IMR-90 (cell line): ENCODE measurements at regions not wholly inside any gene's neighbourhood (a gene's known extent, or its start where the extent isn't known, plus 50 kb on each side); places are given as distances from the start of the nearest gene placed in this dataset.

Source experiments
- ATAC-seq: fragments of 200-7000 bp; cut with Tn5 transposase; 2 replicates; pipeline ENCODE4 v1.9.1; 2020; ENCODE audit warnings: low read depth, mild to moderate bottlenecking, moderate library complexity
- BruUV-seq: library from RNA; stranded (reverse); fragments of 400-500 nt; replicated peaks from 2 replicates; lab custom pipeline; 2021; lab: Mats Ljungman, UMichigan
- CTCF ChIA-PET: fragments of 300-600 bp; formaldehyde crosslinking; extraction: SDS; loops from one replicate; lab custom pipeline; 2021; ENCODE audit warnings: antibody characterized with exemption; lab: Yijun Ruan, JAX
- POLR2A ChIA-PET: fragments of 300-600 bp; sonication (Branson Sonifier 250); formaldehyde crosslinking; loops from one replicate; lab custom pipeline; 2022; ENCODE audit warnings: antibody characterized with exemption; ENCODE audit not compliant: unreplicated experiment; lab: Charles Lee
- DNase-seq: peaks from one replicate; pipeline ENCODE4 v3.0.0; 2013
- H2AFZ ChIP-seq: replicated peaks from 2 replicates; pipeline ENCODE3; 2013; ENCODE audit warnings: low read length, mild to moderate bottlenecking; ENCODE audit not compliant: poor library complexity
- H2AK5ac ChIP-seq: 2 replicates; pipeline ENCODE4 v1.6.1; 2013; ENCODE audit warnings: low read depth, low read length, inconsistent platforms
- H2AK9ac ChIP-seq: replicated peaks from 2 replicates; pipeline ENCODE3; 2013; ENCODE audit warnings: mild to moderate bottlenecking, low read depth, low read length, moderate library complexity; ENCODE audit not compliant: poor library complexity
- H2BK120ac ChIP-seq: 2 replicates; pipeline ENCODE4 v1.6.1; 2013; ENCODE audit warnings: low read depth, low read length, inconsistent platforms
- H2BK15ac ChIP-seq: 3 replicates; pipeline ENCODE4 v1.6.1; 2013; ENCODE audit warnings: low read depth, low read length, inconsistent platforms
- H2BK20ac ChIP-seq: 2 replicates; pipeline ENCODE4 v1.6.1; 2013; ENCODE audit warnings: low read depth, mild to moderate bottlenecking, inconsistent platforms, low read length, moderate library complexity
- H2BK5ac ChIP-seq: 2 replicates; pipeline ENCODE4 v1.6.1; 2013; ENCODE audit warnings: mild to moderate bottlenecking, low read depth, low read length, inconsistent platforms; ENCODE audit not compliant: poor library complexity, severe bottlenecking
- H3K14ac ChIP-seq: replicated peaks from 2 replicates; pipeline ENCODE4 v1.6.1; 2013; ENCODE audit warnings: low read depth, low read length, inconsistent platforms
- H3K18ac ChIP-seq: 2 replicates; pipeline ENCODE4 v1.6.1; 2013; ENCODE audit warnings: low read depth, low read length, control low read depth
- H3K23ac ChIP-seq: 2 replicates; pipeline ENCODE4 v1.6.1; 2013; ENCODE audit warnings: low read depth, low read length, inconsistent platforms
- H3K27ac ChIP-seq: 2 replicates; pipeline ENCODE4 v1.5.1; 2013; ENCODE audit warnings: mild to moderate bottlenecking, control low read depth, low read length; ENCODE audit not compliant: insufficient read depth
- H3K27me3 ChIP-seq: 2 replicates; pipeline ENCODE4 v1.6.1; 2013; ENCODE audit warnings: low read length; ENCODE audit not compliant: control insufficient read depth, insufficient read depth
- H3K36me3 ChIP-seq: 2 replicates; pipeline ENCODE4 v1.6.1; 2013; ENCODE audit warnings: low read length, mixed read lengths; ENCODE audit not compliant: control insufficient read depth, insufficient read depth
- H3K4ac ChIP-seq: 2 replicates; pipeline ENCODE4 v1.6.1; 2013; ENCODE audit warnings: low read depth, low read length, inconsistent platforms
- H3K4me1 ChIP-seq: 2 replicates; pipeline ENCODE4 v1.6.1; 2013; ENCODE audit warnings: low read length, mixed read lengths; ENCODE audit not compliant: control insufficient read depth, insufficient read depth
- H3K4me2 ChIP-seq: 2 replicates; pipeline ENCODE4 v1.6.1; 2013; ENCODE audit warnings: low read depth, mild to moderate bottlenecking, control low read depth, low read length, moderate library complexity
- H3K4me3 ChIP-seq: 2 replicates; pipeline ENCODE4 v1.5.1; 2013; ENCODE audit warnings: low read depth, mild to moderate bottlenecking, control low read depth, low read length, moderate library complexity; ENCODE audit not compliant: insufficient read depth
- H3K56ac ChIP-seq: 2 replicates; pipeline ENCODE4 v1.6.1; 2013; ENCODE audit warnings: low read length, inconsistent platforms; ENCODE audit not compliant: insufficient read depth; ENCODE audit errors: extremely low read depth
- H3K79me1 ChIP-seq, 2 experiments: 2 replicates each; pipeline ENCODE4 v1.6.1; 2013; ENCODE audit warnings: low read length in 2 of 2, inconsistent platforms in 1 of 2, low read depth in 1 of 2
- H3K9ac ChIP-seq: 2 replicates; pipeline ENCODE4 v1.6.1; 2013; ENCODE audit warnings: low read depth, low read length, control low read depth
- H3K9me1 ChIP-seq: 2 replicates; pipeline ENCODE4 v1.6.1; 2013; ENCODE audit warnings: low read length, inconsistent platforms; ENCODE audit not compliant: insufficient read depth
- H3K9me3 ChIP-seq: 2 replicates; pipeline ENCODE4 v1.6.1; 2013; ENCODE audit warnings: low read length; ENCODE audit not compliant: control insufficient read depth, insufficient read depth
- H4K20me1 ChIP-seq: 2 replicates; pipeline ENCODE4 v1.6.1; 2013; ENCODE audit warnings: low read length, inconsistent platforms; ENCODE audit not compliant: insufficient read depth
- H4K5ac ChIP-seq: 2 replicates; pipeline ENCODE4 v1.6.1; 2013; ENCODE audit warnings: mild to moderate bottlenecking, low read depth, low read length, control low read depth
- H4K8ac ChIP-seq, 2 experiments: 2 replicates each; pipeline ENCODE4 v1.6.1; 2013; ENCODE audit warnings: low read depth in 2 of 2, low read length in 2 of 2, control low read depth in 1 of 2, inconsistent platforms in 1 of 2
- H4K91ac ChIP-seq: 2 replicates; pipeline ENCODE4 v1.6.1; 2013; ENCODE audit warnings: low read depth, low read length, inconsistent platforms; ENCODE audit not compliant: insufficient read depth
- BHLHE40 ChIP-seq: fragments of 150-350 bp; IDR thresholded peaks from 2 replicates; pipeline ENCODE4 v1.6.1; 2016; ENCODE audit warnings: mild to moderate bottlenecking, low read depth, low read length
- CEBPB ChIP-seq: IDR thresholded peaks from 2 replicates; pipeline ENCODE4 v1.6.1; 2012; ENCODE audit warnings: low read depth, low read length, improper control_type of control experiment
- CHD1 ChIP-seq: IDR thresholded peaks from 2 replicates; pipeline ENCODE4 v1.6.1; 2012; ENCODE audit warnings: low read depth, low read length, improper control_type of control experiment
- FOS ChIP-seq: fragments of 150-350 bp; IDR thresholded peaks from 2 replicates; pipeline ENCODE4 v1.6.1; 2016; ENCODE audit warnings: low read depth, low read length
- MAFK ChIP-seq: IDR thresholded peaks from 2 replicates; pipeline ENCODE4 v1.6.1; 2012; ENCODE audit warnings: low read depth, low read length, improper control_type of control experiment
- MAZ ChIP-seq: IDR thresholded peaks from 2 replicates; pipeline ENCODE4 v1.6.1; 2012; ENCODE audit warnings: low read depth, mild to moderate bottlenecking, low read length, improper control_type of control experiment, moderate library complexity, borderline replicate concordance
- MXI1 ChIP-seq: IDR thresholded peaks from 2 replicates; pipeline ENCODE4 v1.6.1; 2012; ENCODE audit warnings: low read depth, mild to moderate bottlenecking, low read length, moderate library complexity, borderline replicate concordance
- NFE2L2 ChIP-seq: fragments of 150-350 bp; IDR thresholded peaks from 2 replicates; pipeline ENCODE4 v1.6.1; 2016; ENCODE audit warnings: low read depth, mild to moderate bottlenecking, low read length
- POLR2A ChIP-seq: IDR thresholded peaks from 2 replicates; pipeline ENCODE4 v1.6.1; 2012; ENCODE audit warnings: mild to moderate bottlenecking, low read depth, low read length
- RAD21 ChIP-seq: IDR thresholded peaks from 2 replicates; pipeline ENCODE4 v1.6.1; 2012; ENCODE audit warnings: low read length, improper control_type of control experiment
- RCOR1 ChIP-seq: IDR thresholded peaks from 2 replicates; pipeline ENCODE4 v1.6.1; 2012; ENCODE audit warnings: mild to moderate bottlenecking, low read length, improper control_type of control experiment; ENCODE audit not compliant: insufficient replicate concordance
- RFX5 ChIP-seq: IDR thresholded peaks from 2 replicates; pipeline ENCODE4 v1.8.0; 2012; ENCODE audit warnings: low read depth, mild to moderate bottlenecking, low read length, moderate library complexity
- SMC3 ChIP-seq: fragments of 150-350 bp; IDR thresholded peaks from 2 replicates; pipeline ENCODE4 v1.6.1; 2016; ENCODE audit warnings: low read depth, mild to moderate bottlenecking, antibody characterized with exemption, low read length, moderate library complexity
- WGBS, 2 experiments: methylation state at CpG; one replicate each; pipeline versions ENCODE4 v1.1.5 to v1.1.7; 2013; ENCODE audit warnings: missing lambda C conversion rate in 2 of 2; ENCODE audit not compliant: insufficient read length in 1 of 2; ENCODE audit errors: extremely low coverage in 2 of 2; 5-methylcytosine and 5-hydroxymethylcytosine counted together
- dilution Hi-C: fragments of 300-500 bp; cut with HindIII; formaldehyde crosslinking; loops from one replicate; pipeline ENCODE4 v1.14.3; 2018; ENCODE audit warnings: low sequenced_read_pairs; ENCODE audit not compliant: unreplicated experiment
- in situ Hi-C: fragments of 300-500 bp; cut with MboI; formaldehyde crosslinking; loops from 3 replicates; pipeline ENCODE4 v1.14.3; 2019; ENCODE audit warnings: low sequenced_read_pairs, inconsistent platforms, mixed read lengths
- intact Hi-C: fragments of 100-400 bp; cut with micrococcal nuclease; formaldehyde crosslinking; loops from 2 replicates; pipeline ENCODE4 v1.10.0; 2022
- TF ChIP-seq, protein P1 (sequence below): fragments of 150-350 bp; IDR thresholded peaks from 2 replicates; pipeline ENCODE4 v1.6.1; 2017; ENCODE audit warnings: mild to moderate bottlenecking, antibody characterized with exemption, low read length, low read depth
- TF ChIP-seq, protein P2 (sequence below): conservative IDR thresholded peaks from 2 replicates; pipeline ENCODE4 v1.5.1; 2012; ENCODE audit warnings: mild to moderate bottlenecking, low read depth, low read length, improper control_type of control experiment
- TF ChIP-seq, protein P3 (sequence below): fragments of 150-350 bp; IDR thresholded peaks from 2 replicates; pipeline ENCODE4 v1.6.1; 2016; ENCODE audit warnings: low read depth, mild to moderate bottlenecking, low read length, moderate library complexity, borderline replicate concordance

DNA sequence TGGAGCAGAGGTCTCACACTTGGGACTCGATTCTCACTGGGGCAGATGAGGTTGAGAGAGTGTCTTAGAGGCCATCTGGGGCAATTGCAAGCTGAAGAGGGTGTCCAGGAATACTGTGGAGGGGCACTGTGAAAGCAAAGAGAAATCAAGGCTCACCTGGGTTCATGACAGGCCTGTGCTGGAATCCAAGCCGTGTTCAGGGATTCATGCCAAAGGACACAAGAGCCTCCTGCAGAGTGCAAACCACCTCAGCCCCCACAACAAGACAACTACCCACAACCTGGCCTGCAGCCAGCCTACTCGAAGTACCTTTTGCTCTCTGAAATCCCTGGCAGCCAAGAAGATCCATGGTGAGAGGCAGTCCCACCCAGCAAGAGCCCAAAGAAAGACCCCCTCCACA, 2334.2 kb downstream of the TP53TG3F start:
- Histone ChIP-seq H2BK5ac (no peak overlapping the region), H3K9me1 (no peaks in the 10 kb centered on the region), H3K79me1 (no peaks in the 10 kb centered on the region), H4K8ac (no peak overlapping the region), H3K4me3 (no peak overlapping the region), H4K20me1 (no peaks in the 10 kb centered on the region), H3K23ac (no peak overlapping the region), H3K56ac (no peak overlapping the region), H3K27me3 (no peaks in the 10 kb centered on the region), H2BK120ac (no peak overlapping the region), H2AK9ac (no peak overlapping the region), H2AFZ (no peak overlapping the region), H4K5ac (no peak overlapping the region), H2BK15ac (no peak overlapping the region), H3K36me3 (no peaks in the 10 kb centered on the region), H3K9me3 (peaks cover 41% of the 10 kb centered on the region), H3K4ac (no peak overlapping the region), H3K27ac (no peak overlapping the region), H3K14ac (no peak overlapping the region), H3K18ac (no peak overlapping the region), H3K4me2 (no peak overlapping the region), H3K4me1 (no peaks in the 10 kb centered on the region), H4K91ac (no peak overlapping the region), H2BK20ac (no peak overlapping the region), H3K9ac (no peak overlapping the region), H2AK5ac (no peak overlapping the region)
- ChIA-PET CTCF (no interaction called here), POLR2A (no interaction called here)
- no peak for DNase-seq
- WGBS, 2 experiments: 20% methylated on average over 1 of the region's 3 CpGs; no CpG with 5 or more reads in 1 of the 2 experiments
- BruUV-seq: no TSS peak
- intact Hi-C loops: no loop called here
- dilution Hi-C loops: no loop called here
- ATAC-seq: no peak
- TF ChIP-seq, protein P1, sequence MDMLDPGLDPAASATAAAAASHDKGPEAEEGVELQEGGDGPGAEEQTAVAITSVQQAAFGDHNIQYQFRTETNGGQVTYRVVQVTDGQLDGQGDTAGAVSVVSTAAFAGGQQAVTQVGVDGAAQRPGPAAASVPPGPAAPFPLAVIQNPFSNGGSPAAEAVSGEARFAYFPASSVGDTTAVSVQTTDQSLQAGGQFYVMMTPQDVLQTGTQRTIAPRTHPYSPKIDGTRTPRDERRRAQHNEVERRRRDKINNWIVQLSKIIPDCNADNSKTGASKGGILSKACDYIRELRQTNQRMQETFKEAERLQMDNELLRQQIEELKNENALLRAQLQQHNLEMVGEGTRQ: no peak
- TF ChIP-seq MXI1: no peak
- TF ChIP-seq RFX5: no peak
- TF ChIP-seq MAFK: no peak
- TF ChIP-seq MAZ: no peak
- no peak for TF ChIP-seq RCOR1
- TF ChIP-seq CEBPB: no peak
- no peak for TF ChIP-seq RAD21
- TF ChIP-seq NFE2L2: no peak
- TF ChIP-seq SMC3: no peak
- TF ChIP-seq, protein P2, sequence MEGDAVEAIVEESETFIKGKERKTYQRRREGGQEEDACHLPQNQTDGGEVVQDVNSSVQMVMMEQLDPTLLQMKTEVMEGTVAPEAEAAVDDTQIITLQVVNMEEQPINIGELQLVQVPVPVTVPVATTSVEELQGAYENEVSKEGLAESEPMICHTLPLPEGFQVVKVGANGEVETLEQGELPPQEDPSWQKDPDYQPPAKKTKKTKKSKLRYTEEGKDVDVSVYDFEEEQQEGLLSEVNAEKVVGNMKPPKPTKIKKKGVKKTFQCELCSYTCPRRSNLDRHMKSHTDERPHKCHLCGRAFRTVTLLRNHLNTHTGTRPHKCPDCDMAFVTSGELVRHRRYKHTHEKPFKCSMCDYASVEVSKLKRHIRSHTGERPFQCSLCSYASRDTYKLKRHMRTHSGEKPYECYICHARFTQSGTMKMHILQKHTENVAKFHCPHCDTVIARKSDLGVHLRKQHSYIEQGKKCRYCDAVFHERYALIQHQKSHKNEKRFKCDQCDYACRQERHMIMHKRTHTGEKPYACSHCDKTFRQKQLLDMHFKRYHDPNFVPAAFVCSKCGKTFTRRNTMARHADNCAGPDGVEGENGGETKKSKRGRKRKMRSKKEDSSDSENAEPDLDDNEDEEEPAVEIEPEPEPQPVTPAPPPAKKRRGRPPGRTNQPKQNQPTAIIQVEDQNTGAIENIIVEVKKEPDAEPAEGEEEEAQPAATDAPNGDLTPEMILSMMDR: no peak
- TF ChIP-seq BHLHE40: no peak
- no peak for TF ChIP-seq CHD1
- no peak for TF ChIP-seq POLR2A
- TF ChIP-seq FOS: no peak
- TF ChIP-seq, protein P3, sequence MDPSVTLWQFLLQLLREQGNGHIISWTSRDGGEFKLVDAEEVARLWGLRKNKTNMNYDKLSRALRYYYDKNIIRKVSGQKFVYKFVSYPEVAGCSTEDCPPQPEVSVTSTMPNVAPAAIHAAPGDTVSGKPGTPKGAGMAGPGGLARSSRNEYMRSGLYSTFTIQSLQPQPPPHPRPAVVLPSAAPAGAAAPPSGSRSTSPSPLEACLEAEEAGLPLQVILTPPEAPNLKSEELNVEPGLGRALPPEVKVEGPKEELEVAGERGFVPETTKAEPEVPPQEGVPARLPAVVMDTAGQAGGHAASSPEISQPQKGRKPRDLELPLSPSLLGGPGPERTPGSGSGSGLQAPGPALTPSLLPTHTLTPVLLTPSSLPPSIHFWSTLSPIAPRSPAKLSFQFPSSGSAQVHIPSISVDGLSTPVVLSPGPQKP: no peak
- in situ Hi-C loops: no loop called here
